Stimulated activated CD4-positive, alpha-beta T cell treated with anti-CD3 and anti-CD28 coated beads, TNF-alpha, amount 100 ng/mL, for 48 hours (primary cell): ENCODE measurements at regions not wholly inside any gene's neighbourhood (a gene's known extent, or its start where the extent isn't known, plus 50 kb on each side); places are given as distances from the start of the nearest gene placed in this dataset.
"Not testable (repeated sequence)": the region's sequence is repeated elsewhere in the genome, so short reads cannot be mapped to it uniquely, and the experiment has no call there.

Source experiments
- DNase-seq, 3 donors: peaks; one replicate each; pipeline ENCODE4 v3.0.0-alpha.2; 2020; ENCODE audit warnings: low read depth in 3 of 3

DNA sequence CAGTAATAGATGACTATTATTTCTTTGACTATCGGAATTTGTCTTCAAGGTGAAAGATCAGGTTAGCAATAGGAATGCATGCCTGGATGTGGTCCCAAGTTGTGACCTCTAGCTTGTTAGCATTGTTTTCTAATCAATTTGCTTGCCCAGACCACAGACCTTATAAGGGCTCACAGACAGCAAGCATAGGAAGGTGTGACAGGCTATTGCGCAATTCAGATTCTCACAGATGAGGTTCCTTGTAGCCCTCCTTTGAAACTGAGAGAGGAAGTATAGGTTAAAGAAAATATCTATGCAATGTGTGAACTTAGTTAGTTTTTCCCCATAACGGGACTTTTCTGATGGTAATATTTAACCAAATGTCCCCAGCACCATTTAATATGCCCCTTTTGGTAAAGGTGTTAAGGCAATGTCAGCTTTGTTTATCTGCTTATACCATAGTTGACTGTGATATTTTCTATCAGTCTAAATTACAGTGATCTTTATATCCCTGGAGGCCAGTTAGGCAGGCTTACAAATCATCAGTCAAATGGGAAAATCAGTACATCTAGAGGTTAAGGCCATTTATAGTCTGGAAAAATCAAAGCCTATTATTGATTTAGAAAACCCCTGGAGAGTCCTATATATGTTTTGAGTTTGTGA, 168.1 kb upstream of the MBNL1 start:
- DNase-seq, result no peak

DNA sequence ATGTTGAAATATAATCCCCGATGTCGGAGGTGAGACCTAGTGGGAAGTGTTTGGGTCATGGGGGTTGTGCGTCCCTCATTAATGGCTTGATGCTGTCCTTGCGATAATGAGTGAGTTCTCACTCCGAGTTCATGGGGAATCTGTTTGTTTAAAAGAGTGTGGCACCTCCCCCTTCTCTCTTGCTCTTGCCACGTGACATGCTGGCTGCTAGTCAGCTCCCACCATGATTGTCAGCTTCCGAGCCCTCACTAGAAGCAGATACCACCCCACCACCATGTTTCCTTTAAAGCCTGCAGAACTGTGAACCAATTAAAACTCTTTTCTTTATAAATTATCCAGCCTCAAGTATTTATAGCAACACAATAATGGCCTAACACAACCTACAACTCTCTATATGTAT, 166.3 kb upstream of the MBNL1 start:
- no peak for DNase-seq

DNA sequence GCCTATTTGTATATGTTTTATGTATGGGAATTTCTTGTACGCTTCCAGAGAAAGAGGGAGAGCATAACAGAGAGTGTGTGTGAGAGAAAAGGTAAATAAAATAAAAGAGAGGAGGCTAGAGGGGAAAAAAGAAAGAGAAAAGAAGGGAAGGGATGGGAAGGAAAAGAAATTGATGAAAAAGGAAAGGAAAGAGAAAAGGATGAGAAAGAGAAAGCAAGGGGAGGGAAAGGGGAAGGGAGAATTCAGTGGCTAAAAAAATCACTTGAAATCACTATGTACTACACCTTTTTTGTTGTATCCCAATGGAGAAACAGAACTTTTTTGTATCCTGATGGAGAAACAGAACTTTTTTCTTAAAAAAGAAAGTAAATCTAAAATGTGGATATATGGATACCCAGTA, 165.5 kb upstream of the MBNL1 start:
- no peak for DNase-seq

DNA sequence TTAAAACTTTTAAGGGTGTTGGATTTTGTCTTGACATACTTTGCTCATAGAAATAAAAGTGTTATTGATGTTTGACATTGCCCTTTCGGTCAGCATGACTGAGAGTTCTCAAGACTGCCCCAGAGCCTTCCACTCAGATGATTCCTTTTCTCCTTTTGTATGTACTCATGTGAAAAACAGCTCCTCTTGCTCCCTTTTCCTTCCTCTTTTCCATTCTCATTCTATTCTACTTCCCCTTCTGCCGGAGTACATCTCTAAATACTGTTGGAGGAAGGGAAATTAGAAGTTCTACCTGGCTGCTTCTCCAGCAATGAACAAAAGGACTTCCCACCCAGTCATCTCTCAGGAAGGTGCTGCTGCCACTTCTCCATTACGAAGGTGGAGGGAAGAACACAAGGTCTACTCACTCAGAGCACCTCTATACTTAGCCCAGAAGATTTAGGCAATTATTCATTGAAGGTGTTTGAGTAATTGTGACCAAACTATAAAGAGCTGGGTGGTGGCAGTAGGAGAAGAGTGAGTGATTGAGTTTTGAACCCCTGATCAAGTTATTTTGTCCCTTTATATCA, 163.8 kb upstream of the MBNL1 start:
- DNase-seq, result no peak

DNA sequence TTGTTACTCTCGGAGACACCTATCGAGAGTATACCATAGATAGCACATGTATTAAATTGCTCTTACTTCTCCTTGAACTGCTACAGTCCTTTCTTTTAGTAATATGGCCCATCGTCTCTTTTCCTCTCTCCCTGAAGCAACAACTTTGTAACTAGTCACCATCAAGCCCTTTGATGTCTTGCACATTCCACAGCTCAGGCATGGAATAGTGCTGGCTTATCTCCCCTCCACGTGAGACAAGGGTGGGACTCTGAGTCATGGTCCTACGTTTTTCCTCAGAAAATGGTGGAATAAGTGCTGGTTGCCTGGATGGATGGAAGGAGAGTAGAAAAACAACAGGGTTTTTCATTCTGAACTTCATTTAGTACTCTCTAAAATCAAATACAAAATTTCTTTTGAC, 163.3 kb upstream of the MBNL1 start:
- no peak for DNase-seq

DNA sequence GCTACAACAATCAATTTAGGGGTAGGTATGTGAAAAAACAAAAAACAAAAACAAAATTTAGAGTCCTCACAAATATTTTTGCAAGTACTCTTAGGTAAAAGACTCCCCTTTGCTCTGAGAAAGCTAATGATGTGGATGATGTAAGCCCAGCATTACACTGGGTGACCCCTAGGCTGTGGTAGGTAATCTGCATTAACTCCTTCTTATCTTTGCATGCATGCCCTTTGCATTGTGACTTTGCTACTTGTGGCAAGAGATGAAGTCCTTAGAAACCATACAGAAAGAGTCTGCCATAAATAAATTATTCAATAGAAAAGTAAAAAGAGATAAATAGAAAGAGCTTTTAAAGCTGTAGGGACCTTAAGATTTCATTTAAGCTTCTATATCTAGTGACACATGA, 159.7 kb upstream of the MBNL1 start:
- no peak for DNase-seq

DNA sequence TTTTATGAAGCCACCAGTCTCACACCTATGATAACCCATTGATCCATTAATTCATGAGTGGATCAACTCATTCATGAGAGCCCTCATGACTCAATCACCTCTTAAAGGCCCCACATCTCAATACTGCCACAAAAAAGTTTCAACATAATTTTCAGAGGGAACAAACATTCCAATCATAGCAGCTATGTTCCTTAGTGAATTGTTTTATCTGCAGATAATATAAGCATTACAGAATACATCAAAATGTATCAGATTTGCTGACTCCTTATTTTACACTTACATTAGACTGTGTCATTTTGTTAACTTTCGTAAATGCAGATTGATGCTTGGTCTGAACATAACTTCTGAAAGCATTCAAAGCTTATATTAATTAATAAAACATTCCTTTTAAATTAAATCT, 155.3 kb upstream of the MBNL1 start:
- no peak for DNase-seq

DNA sequence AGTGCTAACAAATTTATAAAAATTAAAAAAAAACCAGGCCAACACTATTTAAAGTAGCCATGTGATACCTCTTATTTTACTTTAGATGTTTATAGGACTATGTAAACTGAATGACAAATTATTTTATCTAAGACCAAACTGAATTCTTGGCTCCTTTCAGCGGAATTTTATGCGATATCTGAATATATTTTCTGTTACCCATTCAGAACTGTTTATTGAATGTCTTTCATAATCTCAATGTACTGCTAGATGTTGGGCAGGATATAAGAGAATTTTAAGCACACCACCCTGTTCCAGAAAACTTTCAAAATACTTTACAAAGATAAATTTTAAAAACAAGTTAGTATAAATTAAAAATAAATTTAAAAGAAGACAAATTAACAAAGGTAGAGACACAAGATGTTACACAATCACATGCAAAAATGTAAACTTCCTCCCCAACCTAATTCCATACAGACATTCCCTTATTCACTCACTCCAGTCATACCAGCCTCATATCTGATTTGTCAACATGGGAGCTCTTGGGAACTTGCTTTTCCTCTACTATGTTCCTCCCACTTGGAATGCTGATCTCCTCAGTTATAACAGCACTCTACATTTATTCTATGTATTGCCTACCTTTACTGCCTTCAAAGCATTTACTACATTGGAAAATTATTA, 154.6 kb upstream of the MBNL1 start:
- no peak for DNase-seq

DNA sequence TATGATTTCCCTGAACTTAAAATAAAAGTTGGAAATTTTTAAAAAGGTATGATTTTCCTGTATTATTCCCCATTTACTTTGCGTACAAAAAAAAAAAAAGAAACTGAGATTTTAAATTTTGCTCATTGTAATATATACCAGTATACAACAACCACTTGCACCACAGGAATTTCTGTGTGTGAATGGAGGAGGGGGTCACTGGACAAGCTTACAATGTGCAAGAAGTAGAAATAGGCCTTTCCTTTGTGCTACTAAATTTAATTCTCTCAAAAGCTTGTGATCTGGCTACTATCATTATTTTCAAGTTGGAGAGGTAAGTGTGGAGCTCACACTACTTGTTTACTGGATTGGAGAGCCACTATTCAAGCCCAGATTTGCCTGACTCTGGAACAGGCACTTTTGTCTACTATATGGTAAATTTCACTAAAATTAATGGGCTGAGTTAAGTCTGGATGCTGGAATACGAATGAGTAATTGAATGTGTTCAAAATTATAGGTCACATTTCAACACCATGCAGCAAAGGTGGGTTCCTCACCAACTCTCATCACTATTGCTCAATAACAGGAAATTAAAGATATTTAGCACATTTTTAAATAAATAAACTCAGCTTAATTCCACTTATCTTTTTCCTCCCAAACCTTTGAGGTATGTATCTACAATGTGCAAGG, 148.0 kb upstream of the MBNL1 start:
- no peak for DNase-seq

DNA sequence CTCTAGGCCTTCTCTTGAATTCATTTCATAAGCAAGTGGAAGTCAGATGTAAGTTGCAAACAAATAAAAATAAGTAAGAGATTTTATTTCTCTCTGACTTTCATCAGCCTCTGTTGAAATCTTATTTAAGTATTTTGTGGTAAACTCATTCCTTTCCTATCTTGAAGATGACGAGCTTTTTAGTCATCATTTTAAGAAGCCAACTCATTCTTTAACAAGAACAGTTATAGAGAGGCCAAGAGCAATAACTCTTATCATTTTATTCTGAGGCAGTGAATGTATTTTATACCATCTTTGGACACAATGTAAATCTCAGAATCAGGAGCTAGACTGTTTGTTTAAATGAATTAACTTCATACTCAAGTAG, 147.5 kb upstream of the MBNL1 start:
- DNase-seq, result no peak

DNA sequence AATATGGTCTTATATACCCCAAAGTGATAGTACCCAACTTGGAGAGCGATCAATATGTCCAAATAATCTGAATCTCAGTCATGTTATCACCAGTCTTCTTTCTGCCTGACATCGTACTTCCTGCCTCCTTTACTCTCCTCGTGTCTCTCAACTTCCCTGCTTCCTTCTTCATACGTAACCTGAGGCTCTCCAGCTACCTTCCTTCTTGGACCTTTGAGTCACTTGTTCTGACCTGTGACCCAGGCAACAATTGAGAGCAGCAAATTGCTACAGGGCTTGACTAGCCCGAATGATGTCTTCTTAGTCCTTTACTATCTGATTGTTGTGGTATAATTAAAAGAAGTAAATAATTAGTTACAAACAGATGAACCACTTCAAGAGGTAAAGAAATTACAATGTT, 145.9 kb upstream of the MBNL1 start:
- no peak for DNase-seq

DNA sequence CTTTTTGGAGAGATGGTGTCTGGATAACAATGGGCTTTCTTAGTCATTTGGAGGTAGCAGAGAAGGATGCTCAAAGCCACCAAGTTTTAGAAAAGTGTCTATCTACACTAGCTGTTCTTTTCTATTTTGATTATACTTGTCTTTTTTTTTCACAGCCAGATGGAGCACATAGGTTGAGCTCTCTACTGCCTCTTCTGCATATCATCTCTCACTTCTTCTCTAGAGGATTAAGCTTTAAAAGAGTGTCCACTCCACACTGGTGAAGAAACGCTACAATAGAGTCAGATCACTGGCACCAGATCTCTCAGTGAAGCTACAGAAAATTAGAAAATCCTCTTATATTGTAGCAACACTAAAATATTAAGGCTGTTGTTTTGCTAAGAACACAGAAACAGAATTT, 145.3 kb upstream of the MBNL1 start:
- no peak for DNase-seq

DNA sequence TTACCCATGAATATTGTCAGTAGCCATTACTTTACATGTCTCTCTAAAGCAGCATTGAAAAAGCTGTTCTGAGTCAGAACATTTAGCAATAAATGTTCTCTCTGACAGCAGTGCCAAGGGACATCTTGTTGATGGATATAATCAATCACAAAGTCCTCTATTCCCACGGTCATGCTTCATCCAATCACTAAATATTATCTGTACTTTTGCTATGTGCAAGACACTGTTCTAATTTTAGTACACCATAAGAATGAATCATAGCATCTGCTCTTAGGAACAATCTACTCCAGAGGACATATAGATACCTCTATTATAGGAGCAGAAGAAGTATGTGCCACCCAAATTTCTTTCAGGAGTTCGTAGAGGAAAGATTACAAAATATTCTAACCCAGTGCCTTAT, 142.5 kb upstream of the MBNL1 start:
- DNase-seq, result no peak

DNA sequence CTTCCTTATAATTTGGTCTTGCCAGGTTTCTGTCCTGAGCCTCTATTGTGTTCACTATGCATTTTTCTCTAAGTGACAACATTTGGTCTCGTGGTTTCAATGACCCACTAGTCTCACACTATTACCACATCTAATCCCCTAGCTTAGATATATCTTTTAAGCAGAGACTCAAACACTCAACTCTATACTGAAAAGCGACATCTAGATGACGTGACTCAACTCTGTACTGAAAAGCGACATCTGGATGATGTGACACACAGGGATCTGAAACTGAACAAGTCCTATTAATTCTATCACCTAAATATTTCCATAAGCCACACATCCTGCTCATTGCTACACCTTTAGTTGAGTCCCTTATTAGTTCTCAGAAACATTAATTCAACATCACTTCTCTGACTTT, 141.7 kb upstream of the MBNL1 start:
- DNase-seq, result no peak

DNA sequence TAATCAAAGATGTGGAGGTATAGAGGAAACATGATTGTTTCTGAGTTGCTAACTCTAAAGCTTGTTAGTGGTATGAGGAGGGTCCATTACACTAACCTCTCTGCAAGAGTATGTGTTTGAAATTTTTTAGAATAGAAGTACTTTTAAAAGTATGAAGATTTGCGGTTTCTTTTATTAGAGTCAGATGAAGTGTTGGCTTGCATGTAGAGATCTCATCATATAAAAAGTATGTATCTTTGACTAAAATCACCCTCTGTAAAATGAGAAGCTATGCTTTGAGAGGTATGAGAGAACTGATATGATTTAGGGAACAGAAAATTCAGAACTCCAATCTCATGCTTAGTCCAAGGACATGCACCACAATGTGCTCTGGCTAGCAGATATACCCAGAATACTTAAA, 140.4 kb upstream of the MBNL1 start:
- DNase-seq, result no peak

DNA sequence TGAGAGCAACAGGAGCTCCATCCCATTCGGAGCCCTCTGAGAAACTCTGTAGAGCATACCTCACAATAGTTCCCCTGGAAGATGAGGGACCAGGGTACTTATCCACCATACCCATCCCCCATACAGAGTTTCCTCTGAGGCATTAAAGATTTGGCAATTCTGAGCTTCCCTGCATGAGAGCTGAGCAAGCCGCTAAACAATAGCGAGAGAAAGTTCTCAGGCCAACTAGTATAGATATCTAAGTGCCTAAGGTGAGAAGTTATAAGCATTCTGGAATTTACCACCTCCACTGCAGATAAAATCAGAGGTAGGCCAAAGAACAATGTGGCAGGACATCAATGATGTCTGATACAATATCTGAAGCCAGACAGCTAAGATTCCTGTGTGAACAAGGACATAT, 129.1 kb upstream of the MBNL1 start:
- DNase-seq, result no peak

DNA sequence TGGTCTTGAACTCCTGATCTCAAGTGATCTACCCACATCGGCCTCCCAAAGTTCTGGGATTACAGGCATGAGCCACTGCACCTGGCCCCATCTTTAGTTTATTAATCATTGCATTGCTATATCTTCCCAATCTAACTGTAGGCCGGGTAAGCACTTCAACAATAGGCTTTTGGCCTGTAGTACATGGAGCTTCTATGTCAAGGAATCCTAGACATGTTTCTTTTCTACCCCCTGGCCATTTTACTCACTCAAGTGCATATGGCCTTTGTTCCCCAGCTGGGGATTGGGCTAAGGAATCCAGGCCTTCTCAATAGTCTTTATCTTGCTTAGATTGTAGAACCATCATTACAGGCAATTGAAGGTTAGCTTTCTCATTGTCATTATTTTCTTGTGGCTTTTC, 122.3 kb upstream of the MBNL1 start:
- DNase-seq, result no peak

DNA sequence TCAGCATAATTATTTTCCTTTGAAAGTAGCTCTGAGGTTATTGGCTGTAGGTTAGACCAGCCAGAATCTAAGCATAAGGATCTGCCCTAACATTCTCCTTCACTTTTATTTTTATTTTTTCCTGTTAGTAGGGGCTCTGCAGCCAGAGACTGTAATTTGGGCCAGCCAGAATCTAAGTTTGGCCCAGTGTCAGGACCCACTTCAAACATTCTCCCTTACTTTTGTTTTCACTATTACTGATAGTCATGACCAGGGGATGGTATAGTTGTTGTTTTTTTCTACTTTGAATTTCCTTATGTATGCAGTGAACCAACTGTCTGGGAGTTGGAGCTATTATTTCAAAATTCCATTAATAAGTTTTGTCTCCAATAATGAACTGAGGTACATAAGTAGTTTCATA, 121.0 kb upstream of the MBNL1 start:
- no peak for DNase-seq

DNA sequence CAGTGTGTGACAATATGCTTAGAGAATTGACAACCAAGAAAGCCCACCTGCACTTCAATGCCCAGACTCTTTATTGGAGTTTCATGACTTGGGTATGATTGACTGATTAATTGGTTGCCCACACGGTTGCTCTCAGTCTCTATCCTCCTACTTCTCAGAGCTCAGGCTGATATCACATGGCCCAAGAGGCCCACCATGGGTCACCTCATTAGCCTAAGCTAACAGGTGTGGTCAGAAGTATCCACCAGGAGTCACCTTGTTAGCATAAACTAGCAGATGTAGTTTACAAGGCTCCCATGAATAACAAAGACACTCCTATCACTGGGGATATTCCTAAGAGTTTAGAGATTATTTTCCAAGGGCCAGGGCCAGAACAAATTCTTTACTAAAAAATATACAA, 120.2 kb upstream of the MBNL1 start:
- DNase-seq, result no peak

DNA sequence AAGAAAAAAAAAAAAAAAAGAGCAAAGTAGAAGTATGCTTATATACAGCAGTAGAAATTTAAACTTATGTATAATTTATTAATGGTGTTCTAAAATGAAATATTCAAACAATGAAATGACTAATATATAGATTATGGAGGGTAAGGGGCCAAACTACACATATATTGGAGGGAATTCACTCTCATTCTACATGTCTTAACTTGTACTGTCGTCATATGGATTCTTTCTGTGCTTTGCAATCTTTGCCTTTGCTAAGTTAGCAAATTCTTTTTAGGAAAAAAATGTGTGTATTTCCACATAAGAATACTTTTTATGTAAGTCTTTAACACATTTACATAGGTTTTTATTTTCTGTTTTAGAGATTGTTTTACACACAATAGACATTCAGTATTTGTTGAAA, 118.9 kb upstream of the MBNL1 start:
- DNase-seq, result no peak

DNA sequence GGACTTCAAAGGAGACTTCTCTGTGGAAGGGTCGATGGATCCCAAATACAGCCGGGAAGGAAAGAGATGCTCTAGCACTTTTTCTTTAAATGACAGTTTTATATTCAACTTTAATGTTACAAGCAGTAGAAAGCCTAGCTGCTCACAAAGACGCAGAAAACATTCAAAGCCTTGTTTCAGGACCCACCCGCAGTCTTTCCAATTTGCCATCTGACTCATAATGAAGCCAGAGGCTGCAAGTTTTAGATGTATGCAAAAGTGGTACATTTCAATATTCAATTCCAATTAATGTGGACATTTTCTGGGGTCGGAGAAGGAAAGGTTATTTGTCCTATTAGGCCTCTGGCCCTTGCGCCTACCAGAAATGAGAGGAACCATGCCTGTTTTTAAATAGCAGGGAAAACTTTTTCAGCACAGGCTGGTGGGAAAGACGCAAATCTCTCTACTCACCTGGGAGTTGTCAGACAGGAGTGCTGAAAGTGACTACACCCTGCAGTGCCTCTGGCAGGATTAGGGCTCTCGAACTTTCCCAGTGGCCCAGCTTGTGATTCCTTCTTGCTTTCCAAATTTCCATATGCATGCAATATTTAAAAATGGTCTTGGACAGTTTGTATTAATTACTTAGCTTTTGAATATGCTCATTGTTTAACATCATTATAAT, 117.4 kb upstream of the MBNL1 start:
- DNase-seq, result peak in 1 of 3 donors; percentile 4

DNA sequence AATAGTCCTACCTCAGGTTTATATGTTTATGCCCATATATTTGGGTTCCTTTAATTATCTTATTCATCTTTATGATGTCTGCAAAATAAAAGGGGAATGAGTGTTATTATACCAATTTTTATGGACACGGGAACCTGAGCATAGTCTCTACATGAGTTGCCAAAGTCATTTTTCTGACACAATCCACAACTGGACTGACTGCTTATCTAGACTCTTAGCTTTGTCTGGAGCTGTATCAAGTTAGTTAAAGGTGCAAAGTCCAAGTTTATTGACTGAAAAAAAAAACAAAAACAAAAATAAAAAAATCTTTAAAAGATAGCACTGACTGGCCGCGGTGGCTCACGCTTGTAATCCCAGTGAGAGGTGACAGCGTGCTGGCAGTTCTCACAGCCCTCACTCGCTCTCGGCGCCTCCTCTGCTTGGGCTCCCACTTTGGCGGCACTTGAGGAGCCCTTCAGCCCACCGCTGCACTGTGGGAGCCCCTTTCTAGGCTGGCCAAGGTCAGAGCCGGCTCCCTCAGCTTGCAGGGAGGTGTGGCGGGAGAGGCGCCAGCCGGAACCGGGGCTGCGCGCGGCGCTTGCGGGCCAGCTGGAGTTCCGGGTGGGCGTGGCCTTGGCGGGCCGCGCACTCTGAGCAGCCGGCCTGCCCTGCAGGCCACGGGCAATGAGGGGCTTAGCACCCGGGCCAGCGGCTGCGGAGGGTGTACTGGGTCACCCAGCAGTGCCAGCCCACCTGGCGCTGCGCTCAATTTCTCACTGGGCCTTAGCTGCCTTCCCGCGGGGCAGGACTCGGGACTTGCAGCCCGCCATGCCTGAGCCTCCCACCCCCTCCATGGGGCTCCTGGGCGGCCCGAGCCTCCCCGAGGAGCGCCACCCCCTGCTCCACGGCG, 116.6 kb upstream of the MBNL1 start:
- DNase-seq, result not testable (repeated sequence)
